ENCODE measurements at regions not wholly inside any gene's neighbourhood (a gene's known extent, or its start where the extent isn't known, plus 50 kb on each side); places are given as distances from the start of the nearest gene placed in this dataset.

GRCh38 chr13:27339299-27339698 is 68.7 kb downstream of the RASL11A start:
- peak; percentile 78 for DNase-seq (ENCODE audit: low read depth, low spot score)
- Histone ChIP-seq H4K20me1 (ENCODE audit: insufficient read depth) (no peaks in the 10 kb centered on the region), H3K9me2 (ENCODE audit: insufficient read depth) (no peaks in the 10 kb centered on the region), H3K27me3 (ENCODE audit: insufficient read depth, low read length) (no peaks in the 10 kb centered on the region), H3K9me3 (ENCODE audit: control insufficient read depth in 1 of 2, insufficient read depth in 1 of 2, low read depth in 1 of 2, low read length in 2 of 2) (no peaks in the 10 kb centered on the region), H3K79me2 (ENCODE audit: insufficient read depth, low read length) (no peaks in the 10 kb centered on the region), H3K36me3 (ENCODE audit: control insufficient read depth in 1 of 2, insufficient read depth in 2 of 2, low read length in 2 of 2) (no peaks in the 10 kb centered on the region), H3K27ac (ENCODE audit: low read depth, low read length) (no peak overlapping the region), H2AFZ (ENCODE audit: low read depth, low read length, poor library complexity, severe bottlenecking) (peak overlapping the region; percentile 87), H3K4me3 (replicated peaks in 1 of 2; ENCODE audit: low read depth in 1 of 2, low read length in 2 of 2) (peak overlapping the region; percentile 12 to 27; a peak in 2 of 4 replicates), H3K4me2 (ENCODE audit: low read length) (peak overlapping the region; percentile 66), H3K9ac (ENCODE audit: low read length) (no peak overlapping the region), H3K4me1 (ENCODE audit: control insufficient read depth in 1 of 2, insufficient read depth in 2 of 2, low read length in 2 of 2) (0 out of 4 replicates have a peak, but pooled peaks cover 0 to 13% of the 10 kb centered on the region in 2 experiments)
- POLR2A ChIA-PET: interaction anchor here (0.8 to 2.0 kb wide), 3 partner anchors 9 to 69 kb away, joined by 3 to 5 read pairs (median 4); partner anchors contain the start of gene RASL11A
- BruUV-seq (replicated peaks): no TSS peak
- RAD21 ChIA-PET (ENCODE audit: low non-redundant PET in 1 of 2, low total read pairs in 2 of 2, uncharacterized antibody in 2 of 2, unreplicated experiment in 2 of 2): interaction anchor here (0.7 to 0.8 kb wide), 3 partner anchors 40 to 393 kb away, joined by 3 to 5 read pairs (median 5); no protein-coding TSS in a partner anchor
- peak; percentile 96 for ATAC-seq
- CTCF ChIA-PET: interaction anchor here (0.7 to 2.7 kb wide), 23 partner anchors 8 to 491 kb away, joined by 3 to 18 read pairs (median 4); no protein-coding TSS in a partner anchor
- no peak for TF ChIP-seq EZH2phosphoT487 (IDR thresholded peaks at IDR 0.05; ENCODE audit: borderline replicate concordance)
- peak; percentile 45 to 90 (median 63); a peak in 5 of 6 replicates for TF ChIP-seq CTCF (IDR thresholded peaks at IDR 0.05 in 2 of 3, conservative IDR thresholded peaks at IDR 0.05 in 1 of 3; ENCODE audit: borderline replicate concordance in 1 of 3, insufficient read depth in 1 of 3, low read depth in 2 of 3, low read length in 2 of 3)
- TF ChIP-seq RAD21 (IDR thresholded peaks at IDR 0.05; ENCODE audit: low read depth): peak; percentile 46
- no peak for TF ChIP-seq SIN3A (IDR thresholded peaks at IDR 0.05; ENCODE audit: low read depth)
- TF ChIP-seq YY1 (IDR thresholded peaks at IDR 0.05; ENCODE audit: extremely low read depth, insufficient replicate concordance, low read depth, low read length): peak; percentile 24
- intact Hi-C loops (cut with micrococcal nuclease): loop anchor here (2.0 kb wide), 1 partner anchor 86 kb away; no protein-coding TSS in a partner anchor

DNA sequence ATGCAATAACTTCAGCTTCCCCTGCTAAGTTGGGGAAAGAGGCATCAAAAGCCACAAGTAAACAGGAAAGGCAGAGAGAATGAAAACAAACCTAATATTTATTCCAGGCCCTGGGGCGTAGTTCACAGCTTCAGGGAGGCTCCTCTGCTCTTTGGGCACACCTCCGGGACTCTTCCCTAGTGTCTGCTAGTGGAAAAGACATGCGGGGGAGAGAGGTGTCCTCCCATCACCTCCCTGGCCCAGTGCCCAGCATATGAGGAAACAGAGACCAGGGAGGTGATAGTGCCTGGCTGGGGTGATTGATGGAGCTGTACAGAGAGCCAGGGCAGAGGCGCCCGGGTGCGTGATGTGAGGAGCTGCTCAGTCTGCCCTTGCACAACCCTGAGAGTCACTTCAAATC is 71.0 kb downstream of the RASL11A start:
- H3K9me3 ChIP-seq (ENCODE audit: control insufficient read depth in 1 of 2, insufficient read depth in 1 of 2, low read depth in 1 of 2, low read length in 2 of 2): no peaks in the 10 kb centered on the region
- H3K27ac ChIP-seq (ENCODE audit: low read depth, low read length): no peak overlapping the region
- BruUV-seq (replicated peaks): no TSS peak
- H4K20me1 ChIP-seq (ENCODE audit: insufficient read depth): no peaks in the 10 kb centered on the region
- H3K9ac ChIP-seq (ENCODE audit: low read length): no peak overlapping the region
- no peak overlapping the region for H2AFZ ChIP-seq (ENCODE audit: low read depth, low read length, poor library complexity, severe bottlenecking)
- ATAC-seq: no peak
- intact Hi-C loops (cut with micrococcal nuclease): no loop called here
- ChIA-PET CTCF (no interaction called here), RAD21 (ENCODE audit: low non-redundant PET in 1 of 2, low total read pairs in 2 of 2, uncharacterized antibody in 2 of 2, unreplicated experiment in 2 of 2) (no interaction called here), POLR2A (interaction anchor here (0.6 kb wide), 1 partner anchor 82 kb away, joined by 3 read pairs; no protein-coding TSS in a partner anchor)
- H3K4me3 ChIP-seq (replicated peaks in 1 of 2; ENCODE audit: low read depth in 1 of 2, low read length in 2 of 2): no peak overlapping the region
- no peaks in the 10 kb centered on the region for H3K79me2 ChIP-seq (ENCODE audit: insufficient read depth, low read length)
- H3K9me2 ChIP-seq (ENCODE audit: insufficient read depth): no peaks in the 10 kb centered on the region
- no peaks in the 10 kb centered on the region for H3K36me3 ChIP-seq (ENCODE audit: control insufficient read depth in 1 of 2, insufficient read depth in 2 of 2, low read length in 2 of 2)
- no peaks in the 10 kb centered on the region for H3K27me3 ChIP-seq (ENCODE audit: insufficient read depth, low read length)
- 0 out of 4 replicates have a peak, but pooled peaks cover 0 to 13% of the 10 kb centered on the region in 2 experiments for H3K4me1 ChIP-seq (ENCODE audit: control insufficient read depth in 1 of 2, insufficient read depth in 2 of 2, low read length in 2 of 2)
- no peak overlapping the region for H3K4me2 ChIP-seq (ENCODE audit: low read length)
- TF ChIP-seq YY1 (IDR thresholded peaks at IDR 0.05; ENCODE audit: extremely low read depth, insufficient replicate concordance, low read depth, low read length) (no peak), CTCF (IDR thresholded peaks at IDR 0.05 in 2 of 3, conservative IDR thresholded peaks at IDR 0.05 in 1 of 3; ENCODE audit: borderline replicate concordance in 1 of 3, insufficient read depth in 1 of 3, low read depth in 2 of 3, low read length in 2 of 3) (no peak), CBX3 (IDR thresholded peaks at IDR 0.05; ENCODE audit: low read depth) (no peak), SIN3A (IDR thresholded peaks at IDR 0.05; ENCODE audit: low read depth) (no peak), JUND (IDR thresholded peaks at IDR 0.05) (no peak), FOSL1 (IDR thresholded peaks at IDR 0.05; ENCODE audit: low read depth) (no peak), ZFX (IDR thresholded peaks at IDR 0.05) (no peak), ELF1 (IDR thresholded peaks at IDR 0.05; ENCODE audit: borderline replicate concordance, low read depth) (no peak), ATF3 (IDR thresholded peaks at IDR 0.05) (no peak), ZBTB33 (IDR thresholded peaks at IDR 0.05; ENCODE audit: extremely low read depth, insufficient replicate concordance, low read length) (no peak)
- DNase-seq (ENCODE audit: low read depth, low spot score): no peak

All from HCT116 (cell line).